ENCODE measurements at regions not wholly inside any gene's neighbourhood (a gene's known extent, or its start where the extent isn't known, plus 50 kb on each side); places are given as distances from the start of the nearest gene placed in this dataset.

DNA sequence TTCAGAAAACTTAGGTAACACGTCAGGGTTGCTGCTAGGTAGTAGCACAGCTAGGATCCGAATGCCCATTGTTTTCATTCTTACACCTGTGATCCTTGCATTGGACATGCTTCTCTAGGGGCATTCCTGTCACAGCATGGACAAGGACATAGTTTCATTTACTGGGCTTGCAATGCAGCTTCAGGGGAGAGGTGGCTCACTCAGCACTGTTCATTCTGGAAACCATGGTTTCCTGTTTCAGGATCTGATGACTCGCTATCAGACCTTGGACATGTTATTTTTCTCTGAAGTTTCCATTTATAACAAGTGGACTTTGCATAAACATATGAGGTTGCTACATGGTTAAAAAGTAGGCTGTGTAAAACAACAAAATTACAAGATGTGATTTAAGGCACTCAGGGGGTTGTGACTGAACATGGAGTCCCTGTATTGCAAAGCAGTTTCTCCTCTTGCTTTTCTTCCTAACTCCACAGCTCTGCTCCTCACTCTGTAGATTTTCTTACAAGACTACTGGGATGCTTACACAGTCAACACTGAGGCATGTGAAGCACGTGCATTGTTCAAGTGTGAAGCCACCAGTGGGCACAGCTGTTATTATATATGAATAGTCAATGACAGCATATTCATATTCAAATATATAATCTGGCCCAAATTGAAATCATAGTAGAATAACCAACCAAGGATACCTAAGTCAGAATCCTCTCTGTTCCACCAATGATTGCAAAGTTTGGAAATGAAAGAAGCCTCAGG lies 66.1 kb upstream of the STK32A start:
- DNase-seq (ENCODE audit: low read depth, low spot score), result no peak

DNA sequence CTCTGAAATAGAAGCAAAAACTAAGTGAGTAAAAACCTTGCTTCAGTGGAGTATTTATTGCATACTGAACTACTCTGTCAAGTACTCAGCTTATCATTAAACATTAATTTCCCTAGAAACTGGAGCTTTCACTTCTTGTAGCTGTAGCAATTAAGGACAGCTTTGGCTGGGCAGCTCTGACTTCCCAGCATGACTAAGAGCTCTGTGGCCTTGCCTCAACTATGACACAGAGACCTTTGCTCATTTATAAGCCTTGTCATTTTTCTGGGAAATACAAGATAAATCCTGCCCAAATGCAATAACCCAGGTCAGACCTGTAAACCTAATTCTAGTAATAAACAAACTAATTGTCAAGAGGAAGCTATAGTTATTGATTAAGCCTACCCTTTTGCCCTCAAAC lies 65.4 kb upstream of the STK32A start:
- no peak for DNase-seq (ENCODE audit: low read depth, low spot score)

GRCh38 chr5:147169901-147170300 lies 64.9 kb upstream of the STK32A start:
- DNase-seq (ENCODE audit: low read depth, low spot score), result no peak

DNA sequence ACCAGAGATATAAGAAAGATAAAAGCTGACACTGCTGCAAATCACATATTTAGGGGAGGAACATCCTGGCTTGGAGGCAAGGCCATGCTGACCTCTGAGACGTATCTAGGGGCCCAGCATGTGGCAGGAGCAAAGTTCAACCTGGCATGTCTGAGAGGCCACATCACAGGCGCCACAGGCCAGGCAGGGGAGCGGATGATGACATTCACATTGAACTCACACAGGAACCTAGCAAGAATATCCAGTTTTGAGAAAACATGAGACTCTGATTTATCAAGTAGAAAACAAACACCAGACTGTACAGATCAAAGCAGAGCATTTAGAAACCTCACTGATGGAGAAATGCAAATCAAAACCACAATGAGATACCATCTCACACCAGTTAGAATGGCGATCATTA lies 64.2 kb upstream of the STK32A start:
- no peak for DNase-seq (ENCODE audit: low read depth, low spot score)

GRCh38 chr5:147174671-147175265 lies 60.1 kb upstream of the STK32A start:
- DNase-seq (ENCODE audit: low read depth, low spot score), result no peak

GRCh38 chr5:147175516-147176097 lies 59.2 kb upstream of the STK32A start:
- DNase-seq (ENCODE audit: low read depth, low spot score), result no peak

DNA sequence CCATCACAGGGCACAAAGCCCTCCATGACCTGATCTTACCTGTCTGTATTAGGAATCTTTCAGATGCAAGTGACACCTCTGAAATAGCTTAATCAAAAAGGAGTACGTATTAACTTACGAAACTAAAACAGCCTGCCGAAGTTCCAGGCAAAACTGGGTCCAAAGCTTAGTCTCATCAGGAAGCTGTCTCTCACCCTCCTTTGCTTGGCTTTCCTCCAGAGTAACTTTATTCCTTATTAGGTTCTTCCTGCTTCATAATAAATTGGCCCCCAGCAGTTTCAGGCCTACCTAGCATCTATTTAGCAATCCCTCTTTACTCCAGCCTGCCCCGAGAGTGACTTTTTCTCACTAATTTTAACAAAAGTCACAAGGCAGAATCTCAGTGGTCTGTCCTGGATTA lies 58.4 kb upstream of the STK32A start:
- no peak for DNase-seq (ENCODE audit: low read depth, low spot score)

- DNase-seq (ENCODE audit: low read depth, low spot score), result no peak
Observed at GRCh38 chr5:147177125-147177840, 57.5 kb upstream of the STK32A start.

- DNase-seq (ENCODE audit: low read depth, low spot score), result no peak
Observed at GRCh38 chr5:147179562-147180147, 55.2 kb upstream of the STK32A start.

- no peak for DNase-seq (ENCODE audit: low read depth, low spot score)
Observed at GRCh38 chr5:147180751-147181150, 54.1 kb upstream of the STK32A start.
